Mesodermal cell (in vitro differentiated cells): ENCODE measurements at regions not wholly inside any gene's neighbourhood (a gene's known extent, or its start where the extent isn't known, plus 50 kb on each side); places are given as distances from the start of the nearest gene placed in this dataset.

ENCODE experiments used
- H3K27ac ChIP-seq: 2 replicates; pipeline ENCODE4 v1.7.0; 2013; ENCODE audit warnings: mild to moderate bottlenecking, low read depth, low read length, moderate library complexity; ENCODE audit not compliant: severe bottlenecking
- H3K36me3 ChIP-seq: 2 replicates; pipeline ENCODE4 v1.7.1; 2013; ENCODE audit warnings: mild to moderate bottlenecking, low read length, moderate library complexity; ENCODE audit not compliant: control insufficient read depth, insufficient read depth
- H3K4me1 ChIP-seq: one replicate; pipeline ENCODE4 v1.7.1; 2013; ENCODE audit warnings: mild to moderate bottlenecking, low read length; ENCODE audit not compliant: insufficient read depth, control insufficient read depth, poor library complexity, severe bottlenecking
- H3K4me3 ChIP-seq: 2 replicates; pipeline ENCODE4 v1.7.0; 2013; ENCODE audit warnings: low read length, control low read depth, mild to moderate bottlenecking; ENCODE audit not compliant: insufficient read depth, poor library complexity, severe bottlenecking; ENCODE audit errors: extremely low read depth
- H3K9me3 ChIP-seq: 2 replicates; pipeline ENCODE4 v1.7.1; 2013; ENCODE audit warnings: mild to moderate bottlenecking, low read length, moderate library complexity; ENCODE audit not compliant: control insufficient read depth
- WGBS, 2 experiments: methylation state at CpG; one replicate each; pipeline ENCODE4 v1.1.5; 2013; ENCODE audit warnings: missing lambda C conversion rate in 2 of 2; ENCODE audit not compliant: insufficient coverage in 2 of 2; 5-methylcytosine and 5-hydroxymethylcytosine counted together

DNA sequence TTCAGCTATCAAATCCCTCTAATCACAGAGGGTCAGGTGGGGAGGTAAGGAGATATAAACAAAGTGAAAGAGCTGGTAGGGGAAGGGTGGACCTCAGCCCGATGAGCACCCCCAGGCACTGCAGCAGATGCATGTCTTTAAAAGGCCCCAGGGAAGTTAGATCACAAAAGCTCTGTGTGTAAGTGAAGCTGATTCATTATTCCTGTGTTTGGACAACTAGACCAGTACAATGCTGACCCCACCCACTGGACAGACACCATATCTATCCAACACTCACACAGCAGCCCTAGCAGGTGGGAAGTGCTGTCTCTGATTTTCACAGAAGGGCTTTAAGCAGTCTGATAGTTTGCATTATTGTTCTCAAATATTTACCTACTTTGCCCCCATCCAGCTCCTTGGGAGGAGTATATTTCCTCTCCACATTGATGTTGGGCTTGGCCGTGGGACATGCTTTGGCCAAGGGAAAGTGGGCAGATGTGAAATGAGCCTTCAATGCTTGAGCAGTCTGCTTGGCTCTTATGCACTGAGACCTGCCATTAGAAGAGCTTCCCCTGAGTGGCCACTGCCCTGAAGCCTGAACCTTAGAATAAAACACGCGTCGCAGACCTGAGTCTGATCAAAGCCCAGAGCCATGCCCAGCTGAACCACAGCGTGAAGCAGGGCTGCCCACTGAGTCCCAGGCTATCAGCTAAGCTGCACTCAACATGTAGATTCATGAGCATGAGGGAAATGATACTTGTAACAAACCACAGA lies 111.4 kb downstream of the COPS8 start:
- Histone ChIP-seq H3K4me1 (peaks cover 37% of the 10 kb centered on the region), H3K4me3 (no peak overlapping the region), H3K9me3 (peaks cover 14% of the 10 kb centered on the region), H3K27ac (no peak overlapping the region), H3K36me3 (no peaks in the 10 kb centered on the region)
- WGBS, 2 experiments: 95 to 97% methylated on average over 4 to 5 of the region's 6 CpGs

DNA sequence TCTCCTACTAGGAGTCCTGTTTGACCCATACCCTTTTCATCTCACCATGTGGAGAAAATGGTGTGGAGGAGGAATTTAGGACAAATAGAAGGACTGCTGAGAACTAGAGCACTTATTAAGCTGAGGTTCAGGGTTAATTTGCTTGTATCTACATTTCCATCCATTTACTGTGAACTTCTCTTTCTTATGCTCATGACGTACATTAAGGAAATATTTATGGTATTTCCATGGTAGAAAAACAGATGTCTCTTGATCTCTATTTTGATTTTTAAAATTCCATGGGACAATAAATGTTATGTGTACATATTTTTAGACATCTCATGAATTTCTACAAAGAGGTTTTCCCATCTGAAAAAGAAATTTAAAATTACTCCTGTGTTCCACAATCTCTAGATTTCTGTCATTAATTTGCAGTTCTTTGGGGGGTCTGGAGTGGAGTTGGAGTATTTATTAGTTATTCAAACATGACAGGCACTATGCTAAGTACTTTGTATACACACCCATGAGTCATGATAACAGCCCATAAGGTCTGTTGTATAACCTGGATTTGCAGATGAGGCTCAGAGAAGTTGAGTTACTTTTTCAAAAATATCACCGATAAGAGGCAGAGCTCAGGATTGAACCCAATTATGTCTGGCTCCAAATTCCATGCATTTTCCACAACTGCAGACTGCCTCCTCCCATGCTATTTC lies 112.6 kb downstream of the COPS8 start:
- 67% methylated on average over 1 of the region's 2 CpGs; no CpG with 5 or more reads in 1 of the 2 experiments for WGBS, 2 experiments
- Histone ChIP-seq H3K9me3 (peaks cover 25% of the 10 kb centered on the region), H3K4me3 (no peak overlapping the region), H3K27ac (peak overlapping the region; percentile 18), H3K4me1 (peaks cover 48% of the 10 kb centered on the region), H3K36me3 (no peaks in the 10 kb centered on the region)

DNA sequence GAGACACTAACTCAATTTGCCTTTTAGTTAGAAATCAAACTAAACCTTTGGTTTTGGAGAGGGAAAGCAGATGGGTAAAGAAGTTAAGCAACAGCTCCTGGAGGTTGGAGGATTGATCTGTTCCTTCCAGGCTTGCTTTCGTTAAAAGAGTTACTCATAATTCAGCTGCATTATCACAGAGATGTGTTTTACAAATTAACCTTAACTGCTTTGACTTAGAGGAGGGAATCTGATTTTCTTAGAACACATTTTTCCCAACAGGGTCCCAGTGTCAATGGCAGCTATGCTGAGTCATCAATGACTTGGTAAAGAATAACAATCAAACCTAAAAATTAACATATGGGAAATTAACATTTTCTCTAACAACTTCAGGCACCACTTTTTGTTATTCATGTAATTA lies 113.4 kb downstream of the COPS8 start:
- no CpG with 5 or more reads among the region's 1 CpG for WGBS, 2 experiments

DNA sequence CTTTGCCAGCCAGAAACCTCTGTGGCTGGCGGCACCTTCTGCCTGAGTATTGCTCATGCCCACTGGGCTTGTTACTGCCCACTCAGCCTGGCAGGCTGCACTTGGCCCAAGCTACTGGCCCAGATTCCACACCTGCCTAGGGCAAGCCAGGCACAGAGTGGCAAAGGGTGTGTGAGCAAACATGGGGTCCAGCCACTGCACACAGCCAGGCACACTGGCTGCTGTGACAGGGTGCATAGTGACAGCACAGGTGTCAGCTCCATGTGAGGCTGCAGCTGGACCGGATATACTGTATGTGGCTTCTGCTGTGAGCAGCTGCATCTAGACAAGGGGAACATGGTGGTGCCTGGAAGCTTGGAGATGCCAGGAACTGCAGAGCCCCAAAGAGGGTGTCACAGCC lies 113.9 kb downstream of the COPS8 start:
- Histone ChIP-seq H3K4me3 (no peak overlapping the region), H3K9me3 (peaks cover 26% of the 10 kb centered on the region), H3K4me1 (peaks cover 51% of the 10 kb centered on the region), H3K36me3 (no peaks in the 10 kb centered on the region), H3K27ac (no peak overlapping the region)
- WGBS, 2 experiments: 87 to 88% methylated on average over 2 of the region's 2 CpGs

More for the DNA sequence above, 113.4 kb downstream of the COPS8 start:
- H3K4me1 ChIP-seq: peaks cover 52% of the 10 kb centered on the region
- peaks cover 26% of the 10 kb centered on the region for H3K9me3 ChIP-seq
- H3K27ac ChIP-seq: peak overlapping the region; percentile 18
- no peak overlapping the region for H3K4me3 ChIP-seq
- no peaks in the 10 kb centered on the region for H3K36me3 ChIP-seq

DNA sequence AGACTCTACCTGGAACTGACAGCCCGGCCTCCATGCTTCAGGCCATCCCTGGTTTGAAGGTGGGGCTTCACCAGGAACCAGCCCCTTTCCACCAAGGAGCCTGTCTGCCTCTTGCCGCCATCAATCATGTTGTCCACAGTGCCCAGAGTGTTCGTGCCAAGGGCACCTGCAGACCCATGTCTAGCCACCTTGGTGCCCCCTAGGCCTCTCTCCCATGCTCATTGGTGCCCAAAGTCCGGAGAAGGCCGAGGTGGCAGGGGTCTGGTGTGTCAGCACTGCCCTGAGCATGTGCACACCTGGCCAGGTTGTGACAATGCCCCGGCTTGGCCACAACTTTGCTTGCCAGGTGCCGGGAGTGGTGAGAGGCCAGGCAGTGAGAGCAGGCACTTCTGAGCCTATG lies 114.8 kb downstream of the COPS8 start:
- Histone ChIP-seq H3K4me3 (no peak overlapping the region), H3K4me1 (peaks cover 49% of the 10 kb centered on the region), H3K27ac (no peak overlapping the region), H3K9me3 (peaks cover 26% of the 10 kb centered on the region), H3K36me3 (no peaks in the 10 kb centered on the region)
- WGBS, 2 experiments: 95 to 98% methylated on average over 6 of the region's 7 CpGs

DNA sequence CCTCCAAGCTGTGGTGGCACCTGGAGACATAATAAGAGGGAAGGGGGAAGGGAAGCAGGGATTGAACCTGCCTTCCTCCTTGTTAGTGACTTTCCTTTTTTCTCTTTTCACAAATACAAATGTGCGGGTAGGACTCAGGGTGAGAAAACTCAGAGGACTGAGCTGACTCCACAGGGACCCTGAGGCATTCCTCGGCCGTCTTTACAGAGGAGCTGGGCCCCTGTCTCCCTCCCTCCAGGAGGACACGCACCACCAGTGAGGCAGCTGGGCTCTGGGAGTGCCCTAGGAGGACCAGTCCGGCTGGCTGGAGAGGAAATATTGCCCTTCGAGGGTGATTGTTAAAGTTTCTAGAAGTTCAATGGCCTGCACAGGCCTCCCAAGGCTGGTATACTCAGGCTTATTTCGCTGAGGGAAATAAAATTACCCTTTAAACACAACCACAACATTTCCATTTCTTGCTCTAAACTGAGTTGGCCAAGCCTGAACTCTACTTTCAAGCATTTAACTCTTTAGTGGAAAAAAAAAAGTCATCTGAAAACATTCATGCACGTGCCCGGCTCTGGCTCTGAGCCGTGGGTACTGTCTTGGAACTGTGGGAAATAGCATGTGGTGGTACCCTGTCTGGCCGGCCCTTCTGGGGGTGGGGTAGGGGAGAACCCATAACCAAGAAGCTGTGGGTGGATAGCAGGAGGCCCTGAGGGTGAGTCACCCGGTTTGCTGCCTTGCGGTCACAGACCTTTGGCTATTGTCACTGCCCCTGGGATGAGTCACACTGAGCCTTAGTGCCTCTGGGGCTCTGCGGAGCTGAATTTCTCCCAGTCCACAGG lies 116.0 kb downstream of the COPS8 start:
- Histone ChIP-seq H3K4me1 (peaks cover 50% of the 10 kb centered on the region), H3K27ac (peak overlapping the region; percentile 83), H3K4me3 (no peak overlapping the region), H3K36me3 (no peaks in the 10 kb centered on the region), H3K9me3 (peaks cover 26% of the 10 kb centered on the region)
- WGBS, 2 experiments: 53 to 70% methylated on average over 11 to 13 of the region's 14 CpGs

DNA sequence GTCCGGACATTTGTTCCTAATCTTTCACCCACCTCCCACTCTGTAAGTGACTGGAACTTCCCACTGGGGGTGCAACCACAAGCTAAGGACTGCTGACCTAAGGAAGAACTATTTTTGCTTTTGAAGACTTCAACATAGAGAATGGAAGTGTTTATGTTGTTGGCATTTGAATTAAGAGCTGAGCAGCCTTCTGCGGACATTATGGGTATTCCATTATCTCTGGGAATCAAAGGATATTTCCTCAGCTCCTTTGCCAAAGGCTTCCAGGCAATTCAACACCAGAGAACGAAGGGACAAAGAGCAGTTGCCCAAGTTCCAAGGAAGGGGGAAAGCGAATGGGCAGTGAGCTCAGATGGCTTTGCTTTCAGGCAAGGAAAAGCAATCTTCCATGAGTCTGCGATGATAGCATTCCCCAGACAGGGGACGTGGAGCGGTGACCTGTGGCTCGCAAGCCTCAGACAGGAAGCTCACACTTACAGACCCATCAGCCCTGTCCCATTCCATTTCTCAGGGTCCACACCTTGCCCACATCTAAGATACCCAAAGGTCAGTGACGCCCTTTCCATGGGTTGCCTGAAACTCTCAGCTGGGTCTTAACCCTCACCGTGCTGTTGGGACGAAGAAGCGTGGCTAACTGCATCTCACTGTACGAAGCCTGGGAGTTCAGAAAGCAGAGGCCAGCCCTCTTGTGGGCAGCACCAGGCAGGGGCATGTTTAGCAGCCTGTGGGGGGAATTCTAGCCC lies 116.8 kb downstream of the COPS8 start:
- Histone ChIP-seq H3K4me1 (peaks cover 47% of the 10 kb centered on the region), H3K36me3 (no peaks in the 10 kb centered on the region), H3K4me3 (no peak overlapping the region), H3K9me3 (peaks cover 26% of the 10 kb centered on the region), H3K27ac (peak overlapping the region; percentile 83)
- 90 to 93% methylated on average over 11 to 12 of the region's 13 CpGs for WGBS, 2 experiments

DNA sequence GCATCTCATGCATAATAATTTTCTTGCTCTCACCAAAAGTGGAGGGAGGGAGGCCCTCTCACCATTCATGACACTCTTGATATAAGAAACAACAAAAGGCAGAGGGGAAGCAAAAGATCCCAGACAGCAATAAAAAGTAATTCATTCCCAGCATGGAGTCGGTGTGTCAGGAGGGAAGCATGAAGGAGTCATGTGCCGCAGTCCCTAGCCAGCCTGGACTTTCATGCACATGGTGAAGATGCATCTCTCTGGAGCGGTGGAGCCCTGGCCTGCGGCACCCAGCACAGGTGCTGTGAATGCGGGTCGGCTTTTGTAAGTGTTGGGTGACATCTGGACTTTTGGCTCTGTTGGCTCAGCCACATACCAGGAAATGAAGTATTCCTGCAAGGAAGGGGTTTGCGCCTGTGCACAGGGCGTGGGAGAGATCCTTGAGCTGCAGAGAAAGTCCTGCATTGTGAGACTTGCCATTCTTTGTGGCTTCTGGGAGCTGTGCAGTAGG lies 119.4 kb downstream of the COPS8 start:
- H3K36me3 ChIP-seq: no peaks in the 10 kb centered on the region
- peaks cover 17% of the 10 kb centered on the region for H3K9me3 ChIP-seq
- H3K4me3 ChIP-seq: no peak overlapping the region
- peaks cover 40% of the 10 kb centered on the region for H3K4me1 ChIP-seq
- H3K27ac ChIP-seq: no peak overlapping the region
- WGBS, 2 experiments: 94 to 95% methylated on average over 7 to 8 of the region's 8 CpGs

DNA sequence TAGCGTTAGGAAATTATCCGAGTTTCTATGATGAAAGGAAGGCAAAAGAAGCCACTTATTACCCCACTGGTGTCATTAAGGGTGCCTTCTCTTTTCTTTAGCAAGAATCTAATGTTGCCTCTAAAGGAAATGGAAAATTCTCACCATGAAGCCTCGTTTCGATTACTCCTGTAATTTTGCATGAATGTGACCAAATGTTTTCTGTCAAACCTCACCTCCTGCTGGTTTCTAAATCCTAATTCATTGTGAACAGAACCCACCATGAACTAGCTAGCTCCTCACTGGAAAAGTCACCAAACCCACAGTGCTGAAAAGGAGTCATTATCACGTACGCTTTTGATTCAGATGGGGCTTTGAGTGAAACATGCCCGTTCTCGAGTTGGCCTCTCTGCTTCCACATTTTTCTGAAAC lies 119.9 kb downstream of the COPS8 start:
- H3K27ac ChIP-seq: no peak overlapping the region
- peaks cover 40% of the 10 kb centered on the region for H3K4me1 ChIP-seq
- peaks cover 12% of the 10 kb centered on the region for H3K9me3 ChIP-seq
- WGBS, 2 experiments: 80 to 83% methylated on average over 6 to 8 of the region's 8 CpGs
- no peaks in the 10 kb centered on the region for H3K36me3 ChIP-seq
- no peak overlapping the region for H3K4me3 ChIP-seq

DNA sequence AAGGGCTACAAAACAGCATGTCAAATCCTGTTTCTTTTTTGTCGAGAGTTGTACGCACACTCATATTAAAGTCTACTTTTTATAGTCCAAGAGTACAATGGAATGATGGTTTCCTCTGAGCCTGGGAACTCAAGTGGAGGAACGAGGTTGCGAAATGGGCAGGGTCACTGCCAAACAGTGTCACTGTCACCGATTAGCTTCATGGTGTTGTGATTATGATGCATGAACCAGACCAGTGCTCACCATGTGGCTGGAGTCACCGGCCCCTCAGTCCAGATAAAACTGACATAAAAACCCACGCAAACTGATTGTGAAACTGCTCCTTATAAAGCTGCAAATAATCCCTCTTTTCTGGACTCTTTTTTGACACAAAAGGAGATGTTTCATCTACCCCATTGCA lies 122.0 kb downstream of the COPS8 start:
- Histone ChIP-seq H3K4me3 (no peak overlapping the region), H3K9me3 (peaks cover 13% of the 10 kb centered on the region), H3K27ac (no peak overlapping the region), H3K4me1 (peaks cover 25% of the 10 kb centered on the region), H3K36me3 (no peaks in the 10 kb centered on the region)
- WGBS, 2 experiments: 90 to 98% methylated on average over 4 to 5 of the region's 7 CpGs
